ENCODE measurements at regions not wholly inside any gene's neighbourhood (a gene's known extent, or its start where the extent isn't known, plus 50 kb on each side); places are given as distances from the start of the nearest gene placed in this dataset.
"Not testable (repeated sequence)": the region's sequence is repeated elsewhere in the genome, so short reads cannot be mapped to it uniquely, and the experiment has no call there.

DNA sequence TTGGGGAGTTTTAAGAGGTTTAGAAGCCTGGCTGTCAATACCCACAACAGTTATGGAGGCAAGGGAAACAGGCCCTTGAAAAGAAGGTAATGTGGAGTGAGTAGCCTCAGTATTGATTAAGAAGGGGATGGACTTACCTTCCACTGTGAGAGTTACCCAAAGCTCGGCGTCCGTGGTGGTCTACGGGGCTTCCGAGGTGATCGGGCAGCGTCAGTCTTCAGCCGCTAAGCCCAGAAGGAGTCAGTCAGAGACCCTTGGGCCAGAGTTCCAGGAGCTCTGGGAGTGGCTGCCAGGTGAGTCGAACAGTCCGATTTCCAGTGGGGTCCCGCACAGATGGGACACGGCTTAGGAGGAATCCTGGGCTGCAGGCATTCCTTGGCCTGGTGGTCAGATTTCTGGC lies 379.0 kb downstream of the BCKDHB start:
- not testable (repeated sequence) for DNase-seq

DNA sequence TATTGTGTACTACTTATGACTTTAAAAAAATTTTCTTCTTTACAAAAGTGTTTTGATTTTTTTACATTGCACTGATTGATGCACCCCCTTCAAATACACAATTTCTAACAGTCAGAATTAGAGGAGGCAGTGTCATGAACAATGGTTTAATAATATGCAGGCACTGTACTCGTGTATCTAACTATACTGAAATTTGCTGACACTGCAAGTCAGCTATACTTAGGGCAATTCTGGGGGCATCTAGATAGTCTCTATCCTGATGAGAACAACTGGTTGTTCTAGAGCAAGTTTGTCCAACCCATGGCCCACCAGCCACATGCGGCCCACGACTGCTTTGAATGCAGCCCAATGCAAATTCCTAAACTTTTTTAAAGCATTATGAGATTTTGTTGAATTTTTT lies 375.6 kb downstream of the BCKDHB start:
- no peak for DNase-seq

DNA sequence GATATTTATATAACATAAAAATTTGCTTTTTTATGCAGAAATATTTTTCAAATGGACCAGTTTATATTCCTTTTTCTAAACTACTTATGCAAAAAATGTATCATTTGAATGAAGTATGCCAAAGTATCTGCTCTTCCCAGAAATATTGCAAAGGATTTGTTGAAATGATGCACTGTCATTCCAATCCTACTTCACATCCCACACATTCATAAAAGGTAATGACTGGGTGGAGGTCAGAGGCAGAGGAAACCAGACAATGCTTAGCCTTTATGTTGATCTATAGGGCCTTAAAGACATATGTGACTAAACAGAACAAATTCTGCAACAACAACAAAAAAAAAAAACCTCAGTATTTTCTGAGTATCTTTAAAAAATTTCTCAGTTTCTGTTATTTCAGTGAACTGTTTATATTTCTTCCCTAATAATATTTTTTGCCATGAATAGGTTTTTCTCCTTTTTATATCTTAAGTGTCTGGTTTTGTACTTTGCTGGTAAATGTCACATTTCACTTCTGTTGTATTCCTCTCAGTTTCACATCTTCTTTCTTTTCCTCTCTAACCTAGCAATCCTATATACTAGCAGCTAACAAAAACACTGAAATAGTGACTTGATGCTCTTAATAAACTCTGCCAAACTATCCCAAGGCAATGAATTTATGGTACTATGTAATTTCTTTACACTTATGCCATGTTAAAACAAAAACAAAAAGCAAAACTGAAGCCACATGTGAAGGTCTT lies 374.1 kb downstream of the BCKDHB start:
- DNase-seq: no peak

DNA sequence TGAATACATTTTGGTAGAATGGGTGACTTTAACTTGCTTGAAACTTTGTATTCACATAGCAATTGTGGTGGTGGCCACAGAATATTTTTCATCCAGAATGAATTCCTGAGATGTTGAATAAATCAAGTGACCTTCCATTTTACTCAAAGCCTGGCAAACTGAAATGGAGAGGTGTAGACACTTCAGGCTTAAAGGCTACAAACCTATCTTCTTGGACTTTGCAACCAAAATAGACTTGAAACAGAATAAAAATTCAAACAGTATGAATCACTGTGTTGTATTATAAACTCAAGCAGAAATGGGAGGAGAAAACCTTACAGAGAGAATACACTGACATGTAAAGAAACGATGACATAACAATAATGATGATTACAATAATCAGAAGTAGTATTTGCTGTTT lies 371.6 kb downstream of the BCKDHB start:
- no peak for DNase-seq

DNA sequence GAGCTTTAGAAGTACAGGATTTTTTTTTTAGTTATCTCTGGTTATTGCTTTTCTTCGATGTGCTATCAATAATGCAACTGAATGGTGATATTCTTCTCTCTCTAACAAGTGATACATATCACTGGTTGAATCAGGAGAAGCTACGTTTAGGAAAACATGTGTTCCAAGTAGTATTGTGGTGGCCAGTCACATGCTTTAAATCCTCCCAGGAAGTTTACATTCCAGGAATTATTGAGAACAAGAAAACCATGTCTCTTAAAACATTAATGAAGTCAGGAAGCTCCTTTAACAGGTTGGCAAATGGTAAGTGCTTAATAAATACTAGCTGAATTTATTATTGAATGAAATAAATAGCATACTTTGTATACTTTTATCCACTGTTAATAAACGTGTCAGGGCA lies 371.1 kb downstream of the BCKDHB start:
- no peak for DNase-seq

DNA sequence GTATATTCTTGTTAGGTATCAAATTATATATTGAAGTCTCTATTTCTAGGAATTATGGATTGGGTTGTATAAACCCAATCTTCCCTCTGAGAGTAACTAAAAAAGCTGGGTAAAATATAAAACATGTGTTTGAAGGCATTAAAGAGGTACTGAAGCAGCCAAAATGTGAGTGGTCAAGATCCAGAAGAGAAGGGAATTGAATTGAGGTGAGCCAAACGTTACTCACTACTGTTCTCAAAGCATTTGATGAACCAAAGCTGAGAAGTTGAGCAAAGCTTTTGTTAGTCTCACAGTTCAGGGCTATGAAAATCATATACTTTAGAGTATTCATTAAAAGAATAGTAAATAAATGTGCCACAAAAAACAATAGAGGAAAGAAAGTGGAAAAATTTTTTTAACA lies 365.8 kb downstream of the BCKDHB start:
- DNase-seq: no peak

DNA sequence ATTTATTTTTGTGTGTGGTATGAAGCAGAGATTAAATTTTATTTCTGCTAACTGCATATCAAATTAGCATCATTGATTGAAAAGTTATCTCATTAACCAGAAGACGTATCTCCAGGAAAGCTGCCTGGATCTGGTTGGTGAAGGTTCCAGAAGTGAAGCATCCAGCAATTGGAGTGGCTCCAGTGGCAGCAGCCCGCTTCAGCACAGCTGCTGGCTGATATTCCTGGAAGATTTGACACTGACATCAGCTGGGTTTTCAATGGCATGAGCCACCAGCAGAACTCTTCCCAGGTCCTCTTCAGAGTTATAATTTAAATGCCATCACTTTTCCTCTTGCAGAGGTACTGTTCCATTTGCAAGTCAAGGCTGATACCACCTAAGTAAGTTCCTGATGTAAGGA lies 363.5 kb downstream of the BCKDHB start:
- no peak for DNase-seq

DNA sequence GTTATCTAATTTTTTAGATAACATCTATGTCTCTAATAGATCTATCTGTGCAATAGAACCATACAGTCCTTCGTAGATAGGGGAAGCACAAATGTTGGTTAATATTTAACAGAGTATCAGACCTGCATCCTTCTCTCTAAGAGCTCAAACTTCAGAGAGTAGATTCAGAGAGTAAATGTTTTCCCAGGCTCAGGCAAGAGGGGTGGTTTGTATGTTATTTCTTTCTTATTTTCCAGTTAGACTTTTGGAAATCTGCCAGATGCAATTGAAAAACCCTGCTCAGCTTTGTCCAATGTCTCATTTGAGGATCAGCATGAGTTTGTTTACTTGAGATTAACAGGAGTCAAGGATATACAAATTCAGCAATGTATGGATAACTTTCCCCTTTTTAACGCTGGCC lies 361.9 kb downstream of the BCKDHB start:
- no peak for DNase-seq

DNA sequence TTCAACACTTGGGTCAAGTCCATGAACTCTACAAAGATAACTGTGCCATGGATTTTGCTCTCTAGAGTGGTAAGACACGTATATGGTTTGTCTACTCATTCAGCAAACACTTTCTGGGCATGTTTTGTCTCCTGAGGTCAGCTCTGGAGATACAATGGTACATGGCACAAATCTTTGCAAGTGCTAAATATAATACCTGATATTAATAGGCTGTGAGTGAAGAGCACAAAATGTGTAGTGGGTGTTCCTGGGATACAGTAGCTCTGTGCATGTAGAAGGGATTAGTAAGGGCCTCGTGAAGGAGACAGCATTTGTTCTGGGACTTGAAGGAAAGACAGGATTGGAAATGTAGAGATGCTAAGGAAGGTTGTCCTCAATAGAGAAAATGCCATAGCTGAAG lies 360.9 kb downstream of the BCKDHB start:
- DNase-seq: no peak

DNA sequence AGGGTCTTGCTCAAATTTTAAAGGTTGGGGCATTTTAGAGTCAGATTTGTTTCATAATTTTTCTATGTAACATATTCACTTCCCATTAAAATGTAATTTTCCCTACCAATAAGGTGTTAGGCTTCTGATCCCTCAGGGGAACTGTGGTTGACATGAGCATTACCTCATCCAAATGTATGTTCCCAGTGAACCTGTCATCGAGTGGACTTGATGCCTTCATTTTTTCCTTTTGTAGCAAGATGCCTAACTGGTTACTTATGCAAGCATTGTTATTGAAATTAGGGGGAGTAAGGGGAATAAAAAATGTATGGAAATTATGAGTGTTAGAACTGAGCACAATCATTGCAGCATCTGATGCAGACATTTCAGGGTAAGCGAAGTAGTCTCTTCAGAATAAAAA lies 360.5 kb downstream of the BCKDHB start:
- no peak for DNase-seq

DNA sequence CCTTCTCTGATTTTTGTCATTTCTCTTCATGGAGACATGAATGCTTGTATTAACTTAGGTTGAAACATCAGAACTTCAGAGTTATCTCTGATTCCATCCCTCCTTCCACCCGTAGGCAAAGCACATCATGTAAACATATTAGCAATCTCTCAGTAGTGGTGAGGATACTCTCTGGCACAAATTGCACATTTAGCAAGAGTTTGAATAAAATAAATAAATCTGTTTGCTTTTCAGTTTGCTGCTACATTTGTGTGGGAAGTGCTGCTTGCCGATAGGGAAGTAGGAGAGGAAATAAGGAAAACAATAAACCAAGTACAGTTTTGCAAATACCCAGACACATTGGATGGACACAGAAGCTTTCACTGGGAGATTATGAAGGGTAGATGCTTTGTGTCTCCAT lies 359.0 kb downstream of the BCKDHB start:
- no peak for DNase-seq

DNA sequence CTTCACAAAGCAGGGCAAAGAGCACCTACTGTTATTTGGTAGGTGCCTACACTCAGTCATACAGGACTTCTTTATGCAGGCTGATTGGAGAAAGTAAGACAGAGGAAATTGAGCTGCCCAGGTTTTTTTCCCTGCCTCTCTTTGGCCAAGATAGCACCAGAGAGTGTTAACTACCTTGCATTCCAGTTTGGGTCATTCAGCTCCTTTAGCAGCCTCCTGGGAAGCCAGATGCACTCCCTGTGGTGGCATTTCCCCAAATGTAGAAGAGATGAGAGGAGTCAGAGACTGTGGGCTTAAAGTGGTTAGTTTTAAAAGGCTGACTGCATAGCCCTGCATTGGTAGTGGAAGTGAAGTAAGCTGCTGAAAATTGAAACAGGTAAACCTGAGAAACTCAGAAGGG lies 358.4 kb downstream of the BCKDHB start:
- DNase-seq: no peak

DNA sequence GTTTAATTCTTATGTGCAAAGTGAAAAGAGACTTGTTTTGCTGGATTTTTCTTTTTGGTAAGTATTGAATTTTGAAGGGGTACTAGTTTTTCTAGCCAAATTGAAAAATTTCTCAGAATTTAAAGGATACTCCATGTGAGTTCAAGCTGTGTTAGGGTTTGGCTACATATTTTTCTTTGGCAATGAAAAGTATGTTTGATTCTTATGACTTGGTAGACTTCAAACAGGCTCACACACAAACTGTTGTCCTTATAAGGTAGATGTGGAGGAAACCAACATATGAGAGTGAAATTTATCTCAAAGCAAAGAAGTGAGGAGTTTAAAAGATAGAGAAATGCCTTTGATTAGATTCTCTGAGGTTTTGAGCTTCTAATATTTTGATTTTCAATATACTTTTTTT lies 356.7 kb downstream of the BCKDHB start:
- no peak for DNase-seq

DNA sequence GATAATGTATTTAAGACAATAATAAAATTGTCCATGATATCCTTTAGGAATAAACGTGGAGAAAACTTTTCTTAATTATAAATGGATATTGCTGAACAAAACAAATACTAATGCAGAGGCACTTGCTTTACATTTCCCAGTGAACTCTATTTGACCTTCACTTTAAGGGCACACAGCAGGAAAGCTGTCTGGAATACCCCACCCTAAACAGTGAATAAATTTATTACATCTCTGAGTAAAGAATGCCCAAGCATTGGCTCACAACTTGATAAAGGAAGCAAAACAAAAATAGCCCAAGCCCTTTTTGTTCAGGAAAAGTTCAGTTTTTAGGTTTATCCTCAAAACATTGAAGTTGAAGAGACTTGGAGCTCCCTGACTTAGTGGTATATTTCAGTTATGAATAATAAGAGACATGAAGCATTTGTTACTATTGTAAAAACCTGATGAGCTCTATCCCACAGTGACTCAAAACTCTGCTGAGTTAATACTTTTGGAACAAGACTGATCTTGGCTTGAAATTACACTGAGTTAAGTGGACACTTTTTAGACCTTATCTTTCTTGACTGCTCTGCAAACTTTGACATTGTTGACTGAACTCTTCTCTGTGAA lies 353.9 kb downstream of the BCKDHB start:
- DNase-seq: no peak

DNA sequence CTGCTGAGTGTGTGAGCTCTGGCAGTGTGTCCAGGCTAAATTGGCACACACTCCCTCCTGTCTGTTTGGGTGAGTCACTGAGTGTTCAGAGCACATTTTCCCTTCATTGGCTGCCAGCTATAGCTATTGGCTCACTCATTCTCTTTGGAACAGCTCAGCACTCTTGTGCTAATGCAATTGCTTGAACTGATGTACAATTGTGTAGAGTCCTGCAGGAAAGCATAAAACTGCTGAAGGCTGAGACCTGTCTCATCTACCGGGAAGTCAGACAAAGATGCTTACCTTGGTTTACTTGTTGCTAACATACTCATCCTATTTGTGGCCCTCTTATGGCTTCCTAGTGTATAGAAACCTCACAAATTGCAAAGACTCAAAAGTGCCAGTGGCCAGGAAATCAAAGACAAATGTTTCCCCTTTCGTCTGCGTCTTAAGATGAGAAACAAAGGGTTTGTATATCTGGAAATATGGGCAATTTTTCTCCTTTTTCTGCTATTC lies 351.0 kb downstream of the BCKDHB start:
- no peak for DNase-seq

DNA sequence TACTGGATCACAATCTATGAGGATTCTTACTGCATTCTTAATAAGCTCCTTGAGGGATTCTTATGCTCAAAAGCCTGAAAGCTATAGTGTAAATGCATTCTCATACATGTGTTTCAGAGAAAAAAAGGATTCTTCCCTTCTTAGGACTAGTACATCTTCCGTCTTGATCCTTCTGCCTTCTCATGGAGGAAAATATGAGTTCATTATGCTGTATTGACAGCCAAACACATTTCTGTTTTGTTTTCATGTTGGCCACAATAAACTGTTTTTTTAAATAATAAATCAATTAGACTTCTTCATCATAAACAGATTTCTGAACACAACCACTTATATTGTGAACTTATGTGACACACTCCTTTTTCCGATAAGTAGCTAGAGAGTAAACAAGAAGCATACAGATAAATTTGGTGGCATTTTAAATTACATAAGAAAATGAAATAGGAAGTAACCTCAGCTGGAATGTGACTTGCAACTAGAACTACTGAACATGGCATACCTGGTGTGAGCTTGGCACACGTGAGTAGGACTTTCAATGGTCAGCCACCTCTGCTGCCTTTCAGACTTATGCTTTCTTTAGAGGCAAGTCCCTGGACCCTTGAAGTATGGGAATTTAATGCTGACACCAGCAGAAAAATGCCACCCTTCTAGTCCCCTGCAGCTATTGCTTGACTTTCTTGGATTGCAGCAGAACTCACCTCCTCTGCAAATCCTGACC lies 350.4 kb downstream of the BCKDHB start:
- no peak for DNase-seq

DNA sequence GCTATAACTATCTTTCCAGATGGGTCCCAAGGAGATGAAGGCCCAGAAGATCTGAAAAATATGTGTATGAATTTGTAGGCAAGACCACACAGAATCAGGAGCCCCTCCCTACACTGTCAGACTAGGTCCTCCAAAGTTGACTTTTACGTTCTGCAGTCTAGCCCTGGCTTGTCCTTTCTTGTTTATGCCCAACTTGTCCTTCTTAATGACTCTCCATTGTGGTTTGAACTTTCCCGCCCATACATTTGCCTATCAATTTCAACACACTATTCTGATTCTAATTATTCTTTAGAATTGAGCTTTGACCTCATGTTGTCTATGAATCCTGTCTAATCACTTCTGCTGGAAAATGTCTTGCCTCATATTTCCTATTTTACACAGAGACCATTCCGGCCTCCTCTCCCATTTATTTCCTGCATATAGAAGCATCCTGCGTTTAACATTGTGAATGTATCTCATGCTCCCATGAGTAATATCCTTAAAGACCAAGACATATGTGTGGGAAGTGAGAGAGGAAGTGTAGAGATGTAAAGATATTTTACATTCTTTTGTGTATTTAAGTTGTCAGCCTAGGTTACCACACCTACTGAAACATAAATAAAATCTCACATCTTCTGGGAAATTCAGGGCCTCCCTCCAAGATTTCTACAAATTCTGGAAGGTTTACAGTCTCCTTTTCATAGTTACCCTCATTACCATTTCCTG lies 348.3 kb downstream of the BCKDHB start:
- DNase-seq: no peak

DNA sequence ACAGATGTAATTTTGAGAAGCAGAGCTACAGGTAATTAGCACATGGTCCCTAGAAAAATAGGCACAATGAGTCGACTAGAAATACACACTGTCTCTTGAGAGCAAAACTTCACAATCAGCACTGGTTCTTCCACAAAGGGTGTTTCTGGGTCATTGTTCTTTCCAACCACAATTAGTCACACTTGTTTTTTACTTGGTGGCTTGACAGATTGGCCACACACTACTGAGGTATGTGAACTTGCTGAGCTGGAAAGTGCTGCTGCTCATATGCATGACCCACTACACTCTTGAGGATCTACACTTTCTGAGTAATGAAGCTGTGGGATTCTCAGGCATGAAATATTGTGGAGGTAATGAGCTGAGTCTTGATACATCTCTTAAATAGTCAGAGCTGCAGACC lies 347.7 kb downstream of the BCKDHB start:
- no peak for DNase-seq

DNA sequence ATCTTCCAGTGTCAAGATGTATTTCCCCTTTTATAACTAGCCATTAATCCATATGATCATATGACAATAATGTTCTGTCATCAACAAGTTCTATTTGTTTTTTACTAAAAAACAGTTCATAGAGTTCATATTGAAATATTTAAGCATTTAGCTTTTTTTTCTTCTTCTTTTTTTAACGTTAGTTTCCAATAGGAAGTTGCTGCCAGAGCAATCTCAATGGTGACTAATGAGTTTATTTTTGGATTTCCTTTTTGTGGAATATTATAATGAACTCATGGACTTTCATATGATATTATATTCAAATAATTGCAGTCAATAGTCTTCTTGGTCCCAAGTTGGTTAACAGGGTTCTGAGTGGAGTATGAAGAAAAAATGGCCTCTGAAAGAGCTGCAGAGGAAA lies 343.3 kb downstream of the BCKDHB start:
- DNase-seq: no peak

DNA sequence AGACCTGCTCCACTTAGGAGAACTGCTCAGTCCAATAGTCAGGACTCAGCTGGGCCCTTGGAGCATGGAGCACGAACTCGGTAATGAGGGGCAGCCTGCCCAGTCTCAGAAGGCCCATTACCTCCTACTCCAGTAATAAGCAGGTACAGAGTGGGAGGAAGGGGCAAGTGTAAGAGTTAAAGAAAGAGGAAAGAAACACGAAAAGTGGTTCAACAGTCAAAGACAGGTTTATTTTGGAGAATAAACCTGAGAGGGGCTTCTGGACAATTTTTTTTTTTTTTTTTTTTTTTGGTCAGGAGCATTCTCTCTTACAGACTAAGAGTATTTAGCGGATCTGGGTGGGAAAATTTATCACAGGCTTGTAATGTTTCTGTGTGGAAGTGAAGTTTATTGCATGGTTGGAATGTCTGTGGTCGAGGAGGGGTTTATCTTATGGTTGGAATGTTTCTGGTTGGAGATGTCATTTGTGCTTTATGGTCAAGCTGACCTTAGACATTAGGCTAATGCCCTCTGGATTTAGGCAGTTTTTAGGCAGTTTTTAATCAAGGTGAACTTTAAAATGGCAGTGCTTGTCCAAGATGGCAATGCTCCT lies 340.1 kb downstream of the BCKDHB start:
- no peak for DNase-seq

DNA sequence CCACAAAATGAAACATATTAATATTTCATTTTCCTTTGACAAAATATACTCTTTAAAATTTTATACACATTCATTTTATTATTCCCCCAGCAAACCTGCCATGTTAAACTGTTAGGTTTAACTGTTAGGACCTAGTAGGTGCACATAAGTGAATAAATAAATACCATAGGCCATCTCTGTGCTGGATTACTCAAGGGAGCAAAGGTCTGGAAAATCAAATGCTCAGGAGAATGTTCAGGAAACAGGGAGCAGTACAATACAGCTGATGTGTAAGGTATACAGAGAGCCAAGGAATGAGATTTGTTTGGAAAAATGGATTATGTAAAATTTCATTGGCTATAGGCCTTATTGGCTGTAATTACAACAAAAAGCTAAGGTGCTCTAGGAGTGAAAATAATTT lies 339.3 kb downstream of the BCKDHB start:
- no peak for DNase-seq

DNA sequence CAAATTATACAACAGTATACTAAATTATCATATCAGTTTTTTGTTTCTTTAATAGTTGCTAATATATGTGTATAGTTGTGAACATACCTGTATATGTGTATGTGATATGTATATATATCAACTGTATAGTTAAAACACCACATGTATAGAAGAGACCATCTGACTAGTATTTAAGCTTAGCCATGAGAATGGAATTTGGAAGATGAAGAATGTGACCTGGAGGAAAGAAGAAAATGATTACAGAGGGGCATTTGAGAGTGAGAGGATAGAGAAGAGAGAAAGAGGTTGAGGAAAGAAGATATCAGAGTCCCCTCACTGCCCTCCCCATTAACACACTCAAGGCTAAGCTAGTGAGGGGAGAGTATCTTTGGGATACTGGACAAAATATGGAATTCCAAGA lies 335.9 kb downstream of the BCKDHB start:
- DNase-seq: no peak

DNA sequence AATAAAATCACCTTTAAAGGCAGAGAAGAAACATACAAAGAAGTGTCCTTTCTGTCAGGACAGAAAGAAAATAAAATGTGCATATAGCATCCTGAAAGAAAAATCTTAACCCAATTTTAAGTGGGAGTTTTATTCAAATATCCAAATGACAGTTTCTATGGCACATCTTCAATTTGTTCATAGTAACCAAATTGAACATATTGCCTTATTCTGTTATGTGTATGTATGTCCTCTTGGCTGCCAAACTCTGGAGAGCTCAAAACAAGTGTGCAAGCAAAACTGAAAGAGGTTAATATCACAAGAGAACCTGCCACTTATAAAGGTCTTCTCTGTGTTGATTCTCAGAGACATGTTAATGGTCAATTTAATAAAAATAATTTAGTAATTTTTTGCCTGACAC lies 334.7 kb downstream of the BCKDHB start:
- no peak for DNase-seq
